ENCODE measurements at regions not wholly inside any gene's neighbourhood (a gene's known extent, or its start where the extent isn't known, plus 50 kb on each side); places are given as distances from the start of the nearest gene placed in this dataset.
"Not testable (repeated sequence)": the region's sequence is repeated elsewhere in the genome, so short reads cannot be mapped to it uniquely, and the experiment has no call there.

- DNase-seq (ENCODE audit: low read depth): no peak
These were observed 301.0 kb upstream of the TLE3 start for GRCh38 chr15:70398694-70399093.

- DNase-seq (ENCODE audit: low read depth): no peak
These were observed 299.1 kb upstream of the TLE3 start for GRCh38 chr15:70396807-70397206.

- no peak for DNase-seq (ENCODE audit: low read depth)
These were observed 297.4 kb upstream of the TLE3 start for GRCh38 chr15:70395164-70395563.

GRCh38 chr15:70390723-70391122, 293.0 kb upstream of the TLE3 start:
- DNase-seq (ENCODE audit: low read depth): no peak

- DNase-seq (ENCODE audit: low read depth): no peak
These were observed 290.3 kb upstream of the TLE3 start for GRCh38 chr15:70387993-70388392.

- no peak for DNase-seq (ENCODE audit: low read depth)
These were observed 289.4 kb upstream of the TLE3 start for GRCh38 chr15:70387081-70387480.

- no peak for DNase-seq (ENCODE audit: low read depth)
These were observed 288.0 kb upstream of the TLE3 start for GRCh38 chr15:70385711-70386110.

GRCh38 chr15:70385052-70385451, 287.3 kb upstream of the TLE3 start:
- no peak for DNase-seq (ENCODE audit: low read depth)

- DNase-seq (ENCODE audit: low read depth): no peak
These were observed 286.1 kb upstream of the TLE3 start for GRCh38 chr15:70383856-70384255.

- DNase-seq (ENCODE audit: low read depth): no peak
These were observed 285.2 kb upstream of the TLE3 start for GRCh38 chr15:70382762-70383458.

GRCh38 chr15:70382009-70382749, 284.5 kb upstream of the TLE3 start:
- DNase-seq (ENCODE audit: low read depth): no peak

GRCh38 chr15:70379938-70380883, 282.5 kb upstream of the TLE3 start:
- no peak for DNase-seq (ENCODE audit: low read depth)

- DNase-seq (ENCODE audit: low read depth): no peak
These were observed 281.4 kb upstream of the TLE3 start for GRCh38 chr15:70379134-70379533.

GRCh38 chr15:70378126-70379031, 280.7 kb upstream of the TLE3 start:
- no peak for DNase-seq (ENCODE audit: low read depth)

- DNase-seq (ENCODE audit: low read depth): no peak
These were observed 279.4 kb upstream of the TLE3 start for GRCh38 chr15:70376929-70377691.

- DNase-seq (ENCODE audit: low read depth): no peak
These were observed 278.6 kb upstream of the TLE3 start for GRCh38 chr15:70376031-70376928.

GRCh38 chr15:70375586-70375985, 277.9 kb upstream of the TLE3 start:
- DNase-seq (ENCODE audit: low read depth): no peak

- DNase-seq (ENCODE audit: low read depth): no peak
These were observed 277.3 kb upstream of the TLE3 start for GRCh38 chr15:70375006-70375431.

- DNase-seq (ENCODE audit: low read depth): no peak
These were observed 276.4 kb upstream of the TLE3 start for GRCh38 chr15:70374096-70374495.

GRCh38 chr15:70373439-70373838, 275.7 kb upstream of the TLE3 start:
- DNase-seq (ENCODE audit: low read depth): not testable (repeated sequence)

Data from stimulated activated CD8-positive, alpha-beta memory T cell treated with anti-CD3 and anti-CD28 coated beads, Interleukin-4, amount 100 ng/mL, for 24 hours (primary cell).